MM.1S (cell line): ENCODE measurements at regions not wholly inside any gene's neighbourhood (a gene's known extent, or its start where the extent isn't known, plus 50 kb on each side); places are given as distances from the start of the nearest gene placed in this dataset.

Experiments
- DNase-seq: peaks from one replicate; pipeline ENCODE4 v3.0.0-alpha.2; 2015
- H2AFZ ChIP-seq: fragments of 300-600 bp; sonication (generic); 2 replicates; pipeline ENCODE4 v1.6.0; 2016; ENCODE audit warnings: antibody characterized with exemption, low read length
- H3F3A ChIP-seq: fragments of 300-600 bp; sonication (generic); 2 replicates; pipeline ENCODE4 v1.6.1; 2016; ENCODE audit warnings: mild to moderate bottlenecking, antibody characterized with exemption, low read length, moderate library complexity, mixed read lengths; ENCODE audit not compliant: insufficient read depth
- H3K27ac ChIP-seq: fragments of 300-600 bp; sonication (generic); 2 replicates; pipeline ENCODE4 v1.5.1; 2016; ENCODE audit warnings: mild to moderate bottlenecking, low read length
- H3K27me3 ChIP-seq: fragments of 300-600 bp; sonication (generic); replicated peaks from 2 replicates; pipeline ENCODE4 v1.6.0; 2016; ENCODE audit warnings: low read length; ENCODE audit not compliant: insufficient read depth
- H3K36me3 ChIP-seq: fragments of 300-600 bp; sonication (generic); replicated peaks from 2 replicates; pipeline ENCODE4 v1.6.1; 2016; ENCODE audit warnings: mild to moderate bottlenecking, low read length, mixed read lengths; ENCODE audit not compliant: insufficient read depth
- H3K4me1 ChIP-seq: fragments of 300-600 bp; sonication (generic); 2 replicates; pipeline ENCODE4 v1.6.1; 2016; ENCODE audit warnings: low read length, mixed read lengths
- H3K4me2 ChIP-seq: fragments of 300-600 bp; sonication (generic); 2 replicates; pipeline ENCODE4 v1.6.0; 2016; ENCODE audit warnings: low read depth, low read length
- H3K4me3 ChIP-seq: fragments of 300-600 bp; sonication (generic); 2 replicates; pipeline ENCODE4 v1.5.1; 2016; ENCODE audit warnings: low read length, mixed read lengths
- H3K79me2 ChIP-seq: fragments of 300-600 bp; sonication (generic); 2 replicates; pipeline ENCODE4 v1.6.1; 2016; ENCODE audit warnings: mixed run types, low read length, mixed read lengths
- H3K9ac ChIP-seq: fragments of 300-600 bp; sonication (generic); 2 replicates; pipeline ENCODE4 v1.6.1; 2016; ENCODE audit warnings: low read length, mixed read lengths
- H3K9me2 ChIP-seq: fragments of 300-600 bp; sonication (generic); replicated peaks from 2 replicates; pipeline ENCODE4 v1.6.1; 2016; ENCODE audit warnings: mild to moderate bottlenecking, low read length, mixed read lengths; ENCODE audit not compliant: insufficient read depth
- H3K9me3 ChIP-seq: fragments of 300-600 bp; sonication (generic); replicated peaks from 2 replicates; pipeline ENCODE4 v1.6.1; 2016; ENCODE audit warnings: mild to moderate bottlenecking, low read length, mixed read lengths; ENCODE audit not compliant: insufficient read depth
- H4K20me1 ChIP-seq: fragments of 300-600 bp; sonication (generic); 2 replicates; pipeline ENCODE4 v1.6.1; 2016; ENCODE audit warnings: mild to moderate bottlenecking, low read length, moderate library complexity, mixed read lengths; ENCODE audit not compliant: insufficient read depth
- CTCF ChIP-seq: fragments of 300-600 bp; sonication (generic); IDR thresholded peaks from 2 replicates; pipeline ENCODE4 v1.5.1; 2016; ENCODE audit warnings: antibody characterized with exemption, low read length, mixed read lengths
- EZH2 ChIP-seq: fragments of 300-600 bp; sonication (generic); optimal IDR thresholded peaks from 2 replicates; pipeline ENCODE3; 2017; ENCODE audit warnings: low read depth, mild to moderate bottlenecking, antibody characterized with exemption, low read length, mixed read lengths
- EZH2phosphoT487 ChIP-seq: fragments of 300-600 bp; sonication (generic); IDR thresholded peaks from 2 replicates; pipeline ENCODE4 v1.6.1; 2018; ENCODE audit warnings: antibody characterized with exemption, low read length

- no peaks in the 10 kb centered on the region for H3K9me3 ChIP-seq
- H3K4me2 ChIP-seq = no peak overlapping the region
- H3K27ac ChIP-seq = no peak overlapping the region
- H3K79me2 ChIP-seq = no peaks in the 10 kb centered on the region
- H3K4me3 ChIP-seq = no peak overlapping the region
- H3F3A ChIP-seq = no peaks in the 10 kb centered on the region
- H3K9ac ChIP-seq = no peak overlapping the region
- H3K4me1 ChIP-seq = no peaks in the 10 kb centered on the region
- H3K9me2 ChIP-seq = no peaks in the 10 kb centered on the region
- H4K20me1 ChIP-seq = no peaks in the 10 kb centered on the region
- no peaks in the 10 kb centered on the region for H3K27me3 ChIP-seq
- DNase-seq = no peak
- H2AFZ ChIP-seq = no peak overlapping the region
- TF ChIP-seq EZH2phosphoT487 (no peak), CTCF (no peak), EZH2 (no peak)
- H3K36me3 ChIP-seq = no peaks in the 10 kb centered on the region
These were observed 175.2 kb downstream of the DHX35 start for GRCh38 chr20:39137299-39137698.

GRCh38 chr20:39136798-39137197 is 174.7 kb downstream of the DHX35 start:
- Histone ChIP-seq H3F3A (no peaks in the 10 kb centered on the region), H3K79me2 (no peaks in the 10 kb centered on the region), H3K9me3 (no peaks in the 10 kb centered on the region), H3K9ac (no peak overlapping the region), H2AFZ (no peak overlapping the region), H3K4me2 (no peak overlapping the region), H3K4me3 (no peak overlapping the region), H3K27ac (no peak overlapping the region), H3K36me3 (no peaks in the 10 kb centered on the region), H3K27me3 (no peaks in the 10 kb centered on the region), H3K4me1 (no peaks in the 10 kb centered on the region), H3K9me2 (no peaks in the 10 kb centered on the region), H4K20me1 (no peaks in the 10 kb centered on the region)
- no peak for DNase-seq
- TF ChIP-seq EZH2phosphoT487 (no peak), EZH2 (no peak), CTCF (no peak)

GRCh38 chr20:39135885-39136544 is 173.9 kb downstream of the DHX35 start:
- Histone ChIP-seq H2AFZ (no peak overlapping the region), H3K36me3 (no peaks in the 10 kb centered on the region), H4K20me1 (no peaks in the 10 kb centered on the region), H3F3A (no peaks in the 10 kb centered on the region), H3K4me3 (no peak overlapping the region), H3K9ac (no peak overlapping the region), H3K79me2 (no peaks in the 10 kb centered on the region), H3K4me2 (no peak overlapping the region), H3K4me1 (no peaks in the 10 kb centered on the region), H3K9me3 (no peaks in the 10 kb centered on the region), H3K27me3 (no peaks in the 10 kb centered on the region), H3K27ac (no peak overlapping the region), H3K9me2 (no peaks in the 10 kb centered on the region)
- TF ChIP-seq EZH2 (no peak), EZH2phosphoT487 (no peak), CTCF (no peak)
- no peak for DNase-seq
